SK-N-SH (cell line): ENCODE measurements at regions not wholly inside any gene's neighbourhood (a gene's known extent, or its start where the extent isn't known, plus 50 kb on each side); places are given as distances from the start of the nearest gene placed in this dataset.

Experiments
- CTCF ChIA-PET: fragments of 300-600, 350-600 bp; formaldehyde crosslinking; extraction: SDS; loops from one replicate; lab custom pipeline; 2021; lab: Yijun Ruan, JAX
- POLR2A ChIA-PET: fragments of 350-600 bp; sonication (Branson Sonifier 250); formaldehyde crosslinking; extraction: SDS; loops from one replicate; lab custom pipeline; 2020; ENCODE audit warnings: antibody characterized with exemption, inconsistent platforms; lab: Yijun Ruan, JAX
- DNase-seq: peaks from one replicate; pipeline ENCODE4 v3.0.0; 2012
- H2AFZ ChIP-seq: fragments of 200-600 bp; sonication (generic); 2 replicates; pipeline ENCODE4 v1.8.1; 2016; ENCODE audit warnings: antibody characterized with exemption, mild to moderate bottlenecking, low read depth
- H3F3A ChIP-seq: fragments of 200-600 bp; sonication (generic); replicated peaks from 2 replicates; pipeline ENCODE3; 2016; ENCODE audit warnings: antibody characterized with exemption, mild to moderate bottlenecking; ENCODE audit not compliant: insufficient read depth
- H3K27ac ChIP-seq, 2 experiments: fragments of 200-500 bp in 1 of 2; fragments of 200-600 bp in 1 of 2; sonication (Bioruptor generic) in 1 of 2; sonication (generic), shearing (Covaris generic) in 1 of 2; 2 replicates each; pipeline versions ENCODE4 v1.5.1 to v1.6.1; 2014 to 2016; ENCODE audit warnings: low read depth in 2 of 2, inconsistent platforms in 1 of 2, low read length in 1 of 2, mild to moderate bottlenecking in 1 of 2, mixed read lengths in 1 of 2
- H3K27me3 ChIP-seq: fragments of 200-600 bp; sonication (generic), shearing (Covaris generic); 2 replicates; pipeline ENCODE4 v1.6.1; 2016; ENCODE audit warnings: mixed run types; ENCODE audit not compliant: insufficient read depth
- H3K36me3 ChIP-seq, 2 experiments: fragments of 200-500 bp in 1 of 2; fragments of 200-600 bp in 1 of 2; sonication (Bioruptor generic) in 1 of 2; sonication (generic) in 1 of 2; replicated peaks in 1 of 2; 2 replicates each; pipeline versions ENCODE3 to v1.5.1; 2014 to 2016; ENCODE audit warnings: low read length in 1 of 2, mild to moderate bottlenecking in 1 of 2; ENCODE audit not compliant: insufficient read depth in 2 of 2, control insufficient read depth in 1 of 2
- H3K4me1 ChIP-seq, 2 experiments: fragments of 200-500 bp in 1 of 2; fragments of 200-600 bp in 1 of 2; sonication (Bioruptor generic) in 1 of 2; sonication (generic), shearing (Covaris generic) in 1 of 2; 2 replicates each; pipeline versions ENCODE4 v1.5.1 to v1.6.1; 2014 to 2016; ENCODE audit warnings: low read depth in 1 of 2, low read length in 1 of 2, mixed run types in 1 of 2; ENCODE audit not compliant: insufficient read depth in 2 of 2, control insufficient read depth in 1 of 2
- H3K4me2 ChIP-seq: fragments of 200-600 bp; sonication (generic), shearing (Covaris generic); 2 replicates; pipeline ENCODE4 v1.6.1; 2017; ENCODE audit warnings: mixed run types
- H3K4me3 ChIP-seq, 2 experiments: fragments of 200-500 bp in 1 of 2; fragments of 200-600 bp in 1 of 2; sonication (Bioruptor generic) in 1 of 2; sonication (generic), shearing (Covaris generic) in 1 of 2; 2 replicates each; pipeline versions ENCODE4 v1.5.1 to v1.8.1; 2014 to 2016; ENCODE audit warnings: low read depth in 2 of 2, inconsistent platforms in 1 of 2, low read length in 1 of 2, mild to moderate bottlenecking in 1 of 2, mixed read lengths in 1 of 2, moderate library complexity in 1 of 2
- H3K79me2 ChIP-seq: fragments of 200-600 bp; sonication (generic); 2 replicates; pipeline ENCODE4 v1.8.1; 2017; ENCODE audit warnings: mild to moderate bottlenecking; ENCODE audit not compliant: insufficient read depth
- H3K9ac ChIP-seq: fragments of 200-600 bp; sonication (generic); 2 replicates; pipeline ENCODE4 v1.6.1; 2017; ENCODE audit warnings: mixed run types
- H3K9me2 ChIP-seq: fragments of 200-600 bp; sonication (generic); 2 replicates; pipeline ENCODE4 v1.6.1; 2017; ENCODE audit warnings: mixed run types
- H3K9me3 ChIP-seq: fragments of 200-600 bp; sonication (generic); 2 replicates; pipeline ENCODE4 v1.6.1; 2017; ENCODE audit warnings: mixed run types, mild to moderate bottlenecking, moderate library complexity
- H4K20me1 ChIP-seq: fragments of 200-600 bp; sonication (generic); 2 replicates; pipeline ENCODE4 v1.6.1; 2017; ENCODE audit warnings: mild to moderate bottlenecking, mixed run types; ENCODE audit not compliant: insufficient read depth
- CHD2 ChIP-seq: fragments of 150-350 bp; IDR thresholded peaks from 2 replicates; pipeline ENCODE4 v1.6.1; 2018; ENCODE audit warnings: low read length; ENCODE audit not compliant: partially characterized antibody
- EP300 ChIP-seq, 2 experiments: IDR thresholded peaks; 2 replicates each; pipeline versions ENCODE4 v1.4.0 to v1.6.1; 2012; ENCODE audit warnings: borderline replicate concordance in 1 of 2, low read depth in 1 of 2, low read length in 1 of 2
- EZH2phosphoT487 ChIP-seq: fragments of 200-600 bp; sonication (generic); IDR thresholded peaks from 2 replicates; pipeline ENCODE4 v1.6.1; 2017; ENCODE audit warnings: low read depth, mixed run types, mild to moderate bottlenecking, antibody characterized with exemption, moderate library complexity, borderline replicate concordance
- FOSL2 ChIP-seq: IDR thresholded peaks from 2 replicates; pipeline ENCODE4 v1.4.0; 2012; ENCODE audit warnings: low read depth, mild to moderate bottlenecking, moderate library complexity, borderline replicate concordance
- GABPA ChIP-seq: IDR thresholded peaks from 2 replicates; pipeline ENCODE4 v1.4.0; 2012; ENCODE audit warnings: low read depth, mild to moderate bottlenecking
- GATA2 ChIP-seq: sonication (generic); formaldehyde crosslinking; IDR thresholded peaks from 2 replicates; pipeline ENCODE4 v1.5.0; 2020; ENCODE audit warnings: mild to moderate bottlenecking, missing genetic modification reagents
- NFIC ChIP-seq: IDR thresholded peaks from 2 replicates; pipeline ENCODE4 v1.4.0; 2012; ENCODE audit warnings: borderline replicate concordance
- POLR2AphosphoS5 ChIP-seq: IDR thresholded peaks from 2 replicates; pipeline ENCODE4 v1.6.1; 2012; ENCODE audit warnings: low read depth, low read length
- RAD21 ChIP-seq: IDR thresholded peaks from 2 replicates; pipeline ENCODE4 v1.6.1; 2012; ENCODE audit warnings: mild to moderate bottlenecking, low read length
- RFX5 ChIP-seq: IDR thresholded peaks from 2 replicates; pipeline ENCODE4 v1.6.1; 2012; ENCODE audit warnings: mild to moderate bottlenecking, improper control_type of control experiment, low read length
- TCF12 ChIP-seq: IDR thresholded peaks from 2 replicates; pipeline ENCODE4 v1.4.0; 2012
- TEAD4 ChIP-seq: IDR thresholded peaks from 2 replicates; pipeline ENCODE4 v1.4.0; 2012; ENCODE audit warnings: mild to moderate bottlenecking, borderline replicate concordance; ENCODE audit not compliant: insufficient read depth
- USF1 ChIP-seq: IDR thresholded peaks from 2 replicates; pipeline ENCODE4 v1.4.0; 2012; ENCODE audit warnings: low read depth, borderline replicate concordance
- USF2 ChIP-seq: fragments of 150-350 bp; IDR thresholded peaks from 2 replicates; pipeline ENCODE4 v1.6.1; 2017; ENCODE audit warnings: antibody characterized with exemption, low read length, low read depth, borderline replicate concordance
- YY1 ChIP-seq: IDR thresholded peaks from 2 replicates; pipeline ENCODE4 v1.4.0; 2012; ENCODE audit warnings: low read depth, mild to moderate bottlenecking
- WGBS: methylation state at CpG from one replicate; pipeline ENCODE4 v1.1.6; 2017; ENCODE audit warnings: low lambda C conversion rate; 5-methylcytosine and 5-hydroxymethylcytosine counted together

DNA sequence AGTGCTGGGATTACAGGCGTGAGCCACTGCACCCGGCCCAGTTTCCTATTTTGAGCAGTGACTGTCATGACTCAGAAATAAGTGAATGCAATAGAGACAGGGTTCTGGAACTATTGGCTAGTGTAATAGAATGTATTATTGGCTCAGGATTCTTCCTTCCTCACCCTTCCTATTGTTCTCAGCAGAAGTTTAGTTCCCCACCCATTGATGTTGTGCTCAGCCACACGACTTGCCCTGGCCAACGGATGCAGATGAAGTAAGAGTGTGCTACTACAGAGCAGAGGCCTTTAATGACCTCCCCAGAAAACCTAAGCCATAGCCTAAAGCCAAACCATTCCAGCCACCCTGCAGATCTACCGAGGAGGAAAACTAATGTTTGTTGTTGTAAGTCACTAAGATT lies 287.9 kb downstream of the AGTPBP1 start:
- H4K20me1 ChIP-seq = no peaks in the 10 kb centered on the region

GRCh38 chr9:85452841-85453240 lies 288.9 kb downstream of the AGTPBP1 start:
- H3F3A ChIP-seq = no peaks in the 10 kb centered on the region
- TF ChIP-seq EP300 (IDR thresholded peaks at IDR 0.05; ENCODE audit: borderline replicate concordance in 1 of 2, low read depth in 1 of 2, low read length in 1 of 2) (no peak), EZH2phosphoT487 (no peak), TEAD4 (no peak), RFX5 (no peak), POLR2AphosphoS5 (no peak), USF1 (no peak), YY1 (no peak), RAD21 (no peak), TCF12 (no peak), FOSL2 (no peak), NFIC (no peak)
- TF ChIP-seq, all 33 proteins: peak for 0
- Histone ChIP-seq H3K4me2 (no peak overlapping the region), H3K4me3 (no peak overlapping the region), H3K27me3 (no peaks in the 10 kb centered on the region), H3K27ac (no peak overlapping the region), H3K9ac (no peak overlapping the region), H3K9me3 (no peaks in the 10 kb centered on the region), H3K9me2 (no peaks in the 10 kb centered on the region), H3K36me3 (no peaks in the 10 kb centered on the region), H3K79me2 (no peaks in the 10 kb centered on the region), H2AFZ (no peak overlapping the region), H3K4me1 (no peaks in the 10 kb centered on the region), H4K20me1 (no peaks in the 10 kb centered on the region)
- ChIA-PET POLR2A (no interaction called here), CTCF (interaction anchor here (0.5 to 2.0 kb wide), 3 partner anchors 28 to 817 kb away, joined by 3 to 8 read pairs (median 4); no protein-coding TSS in a partner anchor)
- WGBS = 25% methylated on average over 1 of the region's 1 CpG
- DNase-seq = no peak

More for the DNA sequence above, 287.9 kb downstream of the AGTPBP1 start:
- DNase-seq = no peak
- ChIA-PET CTCF (no interaction called here), POLR2A (no interaction called here)
- Histone ChIP-seq H3K27ac (no peak overlapping the region), H3K4me1 (no peaks in the 10 kb centered on the region), H3K4me2 (no peak overlapping the region), H3K79me2 (no peaks in the 10 kb centered on the region), H3K36me3 (no peaks in the 10 kb centered on the region), H3F3A (no peaks in the 10 kb centered on the region), H3K27me3 (no peaks in the 10 kb centered on the region), H3K9me3 (no peaks in the 10 kb centered on the region), H2AFZ (no peak overlapping the region), H3K9me2 (no peaks in the 10 kb centered on the region), H3K4me3 (no peak overlapping the region), H3K9ac (no peak overlapping the region)
- TF ChIP-seq USF1 = no peak
- no peak for TF ChIP-seq FOSL2
- WGBS = 44% methylated on average over 5 of the region's 5 CpGs

GRCh38 chr9:85451680-85452079 lies 290.1 kb downstream of the AGTPBP1 start:
- no peaks in the 10 kb centered on the region for H4K20me1 ChIP-seq
- no peaks in the 10 kb centered on the region for H3K36me3 ChIP-seq
- no peaks in the 10 kb centered on the region for H3K4me1 ChIP-seq
- H2AFZ ChIP-seq = no peak overlapping the region
- POLR2A ChIA-PET = no interaction called here
- CTCF ChIA-PET = interaction anchor here (2.0 kb wide), 1 partner anchor 158 kb away, joined by 8 read pairs; no protein-coding TSS in a partner anchor
- 33% methylated on average over 2 of the region's 3 CpGs for WGBS
- H3K4me2 ChIP-seq = no peak overlapping the region
- no peak overlapping the region for H3K9ac ChIP-seq
- H3K79me2 ChIP-seq = no peaks in the 10 kb centered on the region
- H3K9me3 ChIP-seq = no peaks in the 10 kb centered on the region
- no peak for TF ChIP-seq CHD2
- TF ChIP-seq YY1 = no peak
- no peak for TF ChIP-seq USF2
- TF ChIP-seq GATA2 (CRISPR knock-in tag) = no peak
- TF ChIP-seq EZH2phosphoT487 = no peak
- no peak for TF ChIP-seq GABPA
- H3K4me3 ChIP-seq = no peak overlapping the region
- no peaks in the 10 kb centered on the region for H3K27me3 ChIP-seq
- H3F3A ChIP-seq = no peaks in the 10 kb centered on the region
- no peak overlapping the region for H3K27ac ChIP-seq
- H3K9me2 ChIP-seq = no peaks in the 10 kb centered on the region
- DNase-seq = no peak
